HG03064 (cell line): ENCODE measurements at regions not wholly inside any gene's neighbourhood (a gene's known extent, or its start where the extent isn't known, plus 50 kb on each side); places are given as distances from the start of the nearest gene placed in this dataset.
"Not testable (repeated sequence)": the region's sequence is repeated elsewhere in the genome, so short reads cannot be mapped to it uniquely, and the experiment has no call there.

Source experiments
- ATAC-seq: cut with Tn5 transposase; IDR thresholded peaks from one replicate; pipeline ENCODE4 v1.9.1; 2021; ENCODE audit warnings: low read depth; ENCODE audit not compliant: unreplicated experiment

DNA sequence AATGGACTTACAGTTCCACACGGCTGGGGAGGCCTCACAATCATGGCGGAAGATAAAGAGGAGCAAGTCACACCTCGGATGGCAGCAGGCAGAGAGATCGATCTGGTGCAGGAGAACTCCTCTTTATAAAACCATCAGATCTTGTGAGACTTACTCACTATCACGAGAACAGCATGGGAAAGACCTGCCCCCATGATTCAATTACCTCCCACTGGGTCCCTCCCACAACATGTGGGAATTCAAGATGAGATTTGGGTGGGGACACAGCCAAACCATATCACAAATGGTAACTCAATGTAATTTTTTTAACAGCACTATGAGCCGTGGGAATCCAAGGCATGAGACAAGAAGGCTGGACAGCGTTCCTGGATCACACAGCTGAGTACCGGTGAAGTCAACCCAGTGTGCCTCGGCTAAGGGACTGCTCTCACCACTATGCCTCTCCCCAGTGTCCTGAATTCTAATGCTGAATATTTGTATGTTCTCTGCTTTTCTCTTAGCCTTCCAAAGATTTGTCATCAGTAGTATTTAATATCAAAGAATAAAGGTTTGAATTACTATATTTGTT lies 84.3 kb downstream of the IRS2 start:
- ATAC-seq, result not testable (repeated sequence)

DNA sequence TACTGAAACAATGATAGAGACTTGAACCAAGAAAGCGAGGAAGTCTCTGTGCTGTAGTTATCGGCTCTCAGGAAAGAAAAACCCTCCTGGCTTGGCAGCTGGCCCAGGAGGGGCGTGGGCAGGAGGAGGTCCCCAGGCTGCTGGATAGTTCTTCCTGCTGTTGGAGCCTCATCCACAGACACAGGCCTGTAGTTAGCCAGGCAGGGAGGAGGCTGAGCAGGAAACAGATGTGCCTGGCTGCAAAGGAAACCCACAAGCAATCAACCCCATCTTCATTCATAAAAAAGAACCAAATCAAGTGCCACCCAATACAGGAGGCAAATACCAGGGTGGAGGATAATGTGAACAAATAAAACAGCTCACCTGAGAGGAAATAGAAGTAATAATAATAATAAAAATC lies 86.2 kb downstream of the IRS2 start:
- ATAC-seq, result no peak

DNA sequence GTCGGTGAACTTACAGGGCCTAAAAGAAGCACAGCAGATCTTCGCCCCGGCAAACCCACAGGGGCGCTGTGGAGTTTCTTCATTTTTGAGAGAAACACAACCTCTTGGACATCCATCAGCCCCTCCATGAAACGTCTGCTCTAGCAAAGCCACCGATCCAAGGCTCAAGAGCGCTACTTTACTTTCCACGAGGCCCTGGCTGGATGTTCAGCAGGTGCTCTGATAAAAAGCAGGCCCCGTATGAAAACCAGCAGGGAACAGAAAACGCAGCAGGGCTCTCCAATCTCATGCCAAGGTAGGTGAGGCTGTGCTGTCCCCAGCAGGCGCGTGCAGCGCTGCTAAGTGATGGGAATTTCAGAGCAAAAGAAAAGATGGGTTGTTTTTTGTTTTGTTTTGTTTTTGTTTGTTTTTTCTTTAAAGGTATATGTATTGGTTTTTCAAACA lies 86.7 kb downstream of the IRS2 start:
- no peak for ATAC-seq

DNA sequence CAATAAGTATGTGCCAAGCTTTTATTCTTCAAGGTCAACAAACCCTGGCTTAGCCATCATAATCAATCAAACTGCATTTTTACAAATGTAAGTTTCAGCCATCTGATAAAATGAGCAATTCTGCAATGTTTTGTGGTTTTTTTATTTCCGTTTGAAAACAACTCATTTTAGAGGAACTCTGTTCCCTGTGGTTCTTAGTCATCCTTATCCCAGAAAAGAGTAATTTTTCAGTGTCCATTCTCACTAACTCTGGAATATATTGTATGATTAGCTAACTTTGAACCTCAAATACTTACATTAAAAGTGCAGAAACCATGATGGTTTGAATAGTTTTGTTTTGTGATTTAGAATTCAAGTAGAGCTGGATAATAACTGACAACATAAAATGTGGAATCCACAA lies 87.6 kb downstream of the IRS2 start:
- ATAC-seq, result no peak

DNA sequence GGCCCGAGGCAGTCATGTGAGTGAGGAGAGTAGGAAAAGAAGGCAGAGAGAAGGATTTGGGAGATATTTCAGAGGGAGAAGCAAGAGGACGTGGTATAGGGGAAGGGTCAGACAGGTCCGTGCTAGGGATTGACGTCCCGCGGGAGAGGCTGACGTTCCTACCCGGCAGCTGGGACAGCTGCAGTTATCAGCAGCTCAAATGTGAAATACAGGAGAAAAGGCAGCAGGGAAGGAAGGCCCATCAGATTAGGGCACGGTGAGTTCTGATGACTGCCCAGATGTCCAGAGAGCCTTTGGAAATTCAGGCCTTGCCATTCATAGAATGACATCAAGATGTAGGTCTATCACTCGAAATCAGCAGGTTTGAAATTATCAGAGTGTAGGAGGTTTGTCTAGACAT lies 88.4 kb downstream of the IRS2 start:
- ATAC-seq, result no peak

DNA sequence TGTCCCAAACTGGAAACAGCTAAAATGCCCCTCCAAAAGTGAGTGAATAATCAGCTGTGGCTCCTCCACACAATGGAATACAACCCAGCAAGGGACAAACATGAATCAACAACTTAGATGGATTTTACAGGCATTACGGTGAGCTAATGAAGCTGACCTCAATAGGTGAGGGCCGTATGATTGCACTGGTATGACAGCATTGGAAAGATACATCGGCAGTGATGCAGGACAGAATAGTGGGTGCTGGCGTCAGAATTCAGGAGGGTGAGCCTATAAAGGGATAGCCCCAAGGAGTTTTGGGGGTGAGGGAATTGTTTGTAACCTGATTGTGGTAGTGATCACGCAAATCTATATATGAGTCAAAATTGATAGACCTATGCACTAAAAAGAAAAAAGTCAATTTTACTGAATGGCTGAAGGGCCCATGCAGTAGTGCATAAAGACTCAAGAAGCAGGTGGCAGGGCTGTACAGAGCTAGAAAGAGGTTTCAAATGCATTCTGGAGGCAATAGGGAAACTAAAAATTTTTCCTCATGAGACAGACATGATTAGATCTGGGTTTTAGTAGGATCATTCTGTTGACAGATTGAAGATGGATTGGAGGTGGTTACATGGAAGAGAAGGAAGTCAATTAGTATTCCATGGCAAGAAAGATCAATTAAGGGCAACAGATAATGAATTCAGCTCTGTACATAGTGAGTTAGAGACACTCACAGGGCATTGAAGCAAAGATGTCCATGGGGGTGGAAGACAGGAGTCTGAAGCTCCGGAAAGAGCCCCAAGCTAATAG lies 90.8 kb downstream of the IRS2 start:
- no peak for ATAC-seq

DNA sequence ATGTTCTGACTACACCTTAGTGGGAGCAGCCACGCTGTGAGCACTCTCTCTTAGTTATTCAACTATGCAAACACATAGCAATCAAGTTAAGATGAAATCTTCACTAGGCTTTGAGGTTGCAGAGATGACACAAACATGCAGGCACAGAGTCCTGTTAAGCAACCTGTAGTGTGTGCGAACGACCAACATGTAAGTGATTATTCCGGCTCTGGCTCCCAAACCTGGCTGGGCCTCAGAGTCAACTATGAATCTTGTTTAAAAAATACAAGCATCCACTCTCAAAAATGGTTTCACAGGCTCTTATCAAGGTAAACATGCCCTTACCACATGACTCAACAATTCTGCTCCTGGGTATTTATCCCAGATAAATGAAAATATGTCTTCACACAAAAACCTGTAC lies 91.4 kb downstream of the IRS2 start:
- ATAC-seq, result no peak

DNA sequence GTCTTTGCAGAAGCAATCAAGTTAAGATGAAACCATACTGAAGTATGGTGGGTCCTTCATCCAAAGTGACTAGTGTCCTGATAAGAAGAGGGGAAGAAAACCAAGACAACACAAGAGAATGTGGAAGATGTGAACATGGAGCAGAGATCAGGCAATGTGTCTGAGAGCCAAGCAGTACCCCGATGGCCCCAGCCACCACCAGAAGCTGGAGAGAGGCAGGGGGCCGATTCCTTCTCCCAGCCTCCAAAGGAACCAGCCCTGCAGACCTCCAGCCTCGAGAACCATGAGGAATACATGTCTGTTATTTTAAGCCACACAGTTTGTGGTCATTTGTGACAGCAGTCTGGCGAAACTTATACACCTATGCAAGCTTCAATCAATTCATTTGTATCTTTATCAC lies 93.2 kb downstream of the IRS2 start:
- no peak for ATAC-seq

DNA sequence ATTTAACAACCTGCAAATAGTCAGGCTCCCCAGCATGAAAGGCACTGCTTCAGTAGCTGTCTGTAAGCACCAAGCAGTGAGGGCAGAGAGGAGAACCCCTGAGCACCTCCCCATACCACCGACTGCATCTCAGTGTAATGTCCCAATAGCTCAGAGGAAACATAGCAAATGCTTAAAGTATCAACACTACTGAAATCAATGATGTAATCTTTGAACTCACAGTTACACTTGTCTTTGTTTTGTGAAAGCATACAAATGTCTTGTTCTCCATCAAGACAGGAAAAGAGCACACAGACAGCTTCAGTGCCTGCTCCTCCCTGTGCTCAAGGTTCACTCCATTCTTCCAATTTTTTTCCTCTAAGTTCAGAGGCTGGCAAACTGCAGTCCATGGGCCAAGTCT lies 94.7 kb downstream of the IRS2 start:
- ATAC-seq, result no peak

DNA sequence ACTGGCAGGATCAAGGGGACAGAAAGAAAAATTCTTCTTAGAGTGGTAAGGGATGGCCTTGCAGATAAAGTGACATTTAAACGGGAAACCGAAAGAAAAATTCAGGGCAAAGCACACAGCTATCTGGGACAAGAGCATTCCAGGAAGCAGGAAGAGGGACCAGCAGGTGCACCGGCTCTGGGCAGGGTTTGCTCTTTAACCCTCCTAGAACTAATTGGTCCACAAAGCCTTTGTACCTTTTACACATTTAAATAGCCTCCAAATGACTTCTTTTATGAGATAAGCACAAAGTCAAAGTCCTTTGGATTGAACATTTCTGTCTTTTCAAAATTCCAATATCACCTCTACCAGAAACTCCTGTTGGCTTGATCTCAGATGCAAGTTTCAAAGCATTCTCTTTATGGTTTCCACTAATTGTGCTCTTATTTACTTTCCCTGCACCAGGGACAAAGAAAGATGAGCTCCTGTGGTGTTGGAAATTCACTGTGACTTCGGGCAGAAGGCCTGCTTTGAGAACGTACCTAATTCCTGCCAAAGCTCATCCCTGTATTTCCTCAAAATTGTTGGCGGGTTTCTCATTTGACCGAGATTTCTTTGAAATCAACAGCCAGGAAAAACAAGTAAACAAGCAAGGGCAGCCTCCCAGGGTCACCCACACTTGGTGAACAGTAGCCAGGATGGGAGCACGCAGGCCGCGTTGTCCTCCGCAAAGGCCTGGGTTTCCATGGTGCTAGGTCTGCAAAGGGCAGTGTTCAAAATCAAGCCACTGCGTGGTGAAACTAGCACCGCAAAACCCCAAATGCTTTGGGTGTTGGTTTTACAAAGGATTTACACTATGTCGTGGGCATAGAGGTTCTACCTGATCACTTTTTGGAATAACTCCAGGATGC lies 98.6 kb downstream of the IRS2 start:
- ATAC-seq, result no peak

DNA sequence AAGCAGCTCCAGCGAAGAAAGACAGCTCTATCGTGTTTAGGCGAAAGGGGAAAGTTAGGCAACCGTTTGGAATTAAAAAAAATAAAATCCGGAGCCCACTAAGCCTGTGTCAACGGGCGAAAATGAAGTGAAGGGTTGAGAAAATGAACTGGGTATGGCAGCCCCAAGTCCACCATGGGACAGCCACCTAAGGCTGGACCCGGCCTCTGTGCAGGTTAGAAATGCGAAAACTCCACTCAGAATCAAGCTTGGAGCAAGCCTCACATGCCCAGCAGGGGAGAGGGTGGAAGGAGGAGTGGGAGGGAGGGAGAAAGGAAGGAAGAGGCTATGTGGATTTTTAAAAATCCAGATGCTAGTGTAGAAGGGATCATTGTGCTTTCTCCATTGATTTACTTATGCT lies 101.2 kb downstream of the IRS2 start:
- no peak for ATAC-seq

DNA sequence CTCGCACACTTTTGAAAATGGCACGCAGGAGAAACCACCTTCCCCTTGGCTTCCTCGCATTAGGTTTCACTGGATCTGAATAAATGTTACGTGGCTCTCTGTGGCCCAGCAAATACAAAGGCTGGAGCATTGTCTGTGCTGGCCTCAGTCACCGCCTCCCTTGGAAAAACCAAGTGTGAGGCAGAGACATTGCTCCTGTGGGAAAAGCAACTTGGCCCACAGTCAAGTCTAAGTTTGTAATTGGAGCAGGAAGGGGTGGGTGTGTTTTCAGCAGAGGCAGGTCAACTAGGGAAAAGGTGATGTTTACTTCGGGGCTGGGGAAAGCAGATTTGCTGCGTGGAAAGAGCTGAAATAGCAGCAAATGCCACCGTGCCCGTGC lies 101.6 kb downstream of the IRS2 start:
- no peak for ATAC-seq

DNA sequence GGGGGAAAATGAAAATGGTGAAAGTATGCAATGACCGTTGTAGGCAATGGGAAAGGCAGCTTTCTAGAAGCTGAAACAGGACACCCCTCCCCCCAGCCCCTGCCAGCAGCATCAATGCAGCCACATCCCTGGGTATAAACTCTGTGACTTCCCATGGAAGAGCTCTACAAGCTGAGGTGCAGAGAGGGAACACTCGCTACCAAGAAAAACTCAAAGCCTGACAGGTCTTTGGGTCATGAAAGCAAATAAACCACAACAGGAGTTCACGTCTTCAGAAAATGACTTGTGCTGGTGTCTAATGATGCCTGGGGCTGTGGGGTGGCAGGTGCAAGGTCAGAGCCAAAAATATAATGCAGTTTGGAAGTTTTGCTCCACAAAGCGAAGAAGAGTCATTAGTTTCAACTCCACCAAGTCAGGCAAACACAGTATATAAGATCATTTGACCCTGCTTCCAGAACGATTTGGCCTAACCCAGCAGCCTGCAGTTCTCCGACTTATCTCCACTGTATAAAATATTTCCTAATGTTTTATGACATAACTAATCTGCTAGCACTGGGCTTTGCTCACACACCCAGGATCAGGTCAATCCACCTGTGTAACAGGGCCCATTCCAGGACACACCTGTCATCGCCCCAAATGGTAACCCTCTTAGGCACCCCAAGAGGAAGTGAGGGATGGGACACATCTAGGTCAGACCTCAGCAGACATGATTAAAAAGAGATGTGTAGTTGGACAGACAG lies 102.1 kb downstream of the IRS2 start:
- no peak for ATAC-seq

DNA sequence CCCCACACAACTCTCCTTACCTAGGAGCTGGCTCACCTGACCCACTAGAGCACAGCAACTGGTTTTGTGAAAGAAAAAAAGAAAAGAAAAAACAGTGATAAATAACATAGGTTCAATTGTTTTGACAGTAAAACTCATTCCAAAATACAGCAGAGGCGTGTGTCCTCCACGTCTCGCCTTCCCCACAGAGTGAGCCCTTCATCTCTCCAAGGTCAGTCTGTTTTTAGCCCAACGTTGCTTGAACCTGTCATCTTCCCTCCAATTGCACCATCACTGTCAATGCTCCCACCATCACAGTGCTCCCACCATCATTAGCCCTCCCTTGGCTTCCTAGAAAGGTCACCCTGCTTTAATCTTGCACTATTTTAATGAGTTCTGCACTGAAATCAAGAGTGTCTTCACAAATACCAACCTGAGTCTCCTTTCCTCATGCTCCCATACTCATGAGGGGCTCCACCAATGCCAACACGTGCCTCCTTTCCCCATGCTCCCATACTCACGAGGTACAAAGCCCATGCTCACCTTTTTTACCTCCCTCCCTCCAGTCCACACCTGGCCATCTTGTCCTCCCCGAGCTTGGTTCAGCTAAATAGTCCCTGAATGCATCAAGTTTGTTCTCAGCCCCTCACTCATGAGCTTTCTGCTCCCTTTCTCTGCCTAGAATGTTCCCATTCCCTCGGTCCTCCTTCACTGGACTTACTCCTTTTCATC lies 103.7 kb downstream of the IRS2 start:
- ATAC-seq, result no peak

DNA sequence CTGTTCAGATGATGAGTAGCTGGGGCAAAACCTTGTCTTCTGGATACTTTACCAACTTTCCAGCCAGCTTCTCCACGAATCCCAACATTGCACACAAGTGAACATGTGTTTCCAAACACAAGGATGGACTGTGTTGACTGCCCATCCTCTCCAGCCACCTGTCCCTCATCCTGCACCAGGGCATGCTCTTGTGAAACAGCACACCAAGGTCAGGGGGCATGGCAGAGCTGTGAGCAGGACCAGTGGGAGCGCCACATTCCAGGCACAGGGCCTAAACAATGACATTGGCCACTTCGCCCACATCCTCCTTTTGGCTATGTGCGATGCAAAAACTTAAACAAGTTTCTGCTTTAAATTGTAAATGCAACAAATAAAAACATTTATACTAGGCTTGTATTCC lies 105.5 kb downstream of the IRS2 start:
- ATAC-seq, result no peak

DNA sequence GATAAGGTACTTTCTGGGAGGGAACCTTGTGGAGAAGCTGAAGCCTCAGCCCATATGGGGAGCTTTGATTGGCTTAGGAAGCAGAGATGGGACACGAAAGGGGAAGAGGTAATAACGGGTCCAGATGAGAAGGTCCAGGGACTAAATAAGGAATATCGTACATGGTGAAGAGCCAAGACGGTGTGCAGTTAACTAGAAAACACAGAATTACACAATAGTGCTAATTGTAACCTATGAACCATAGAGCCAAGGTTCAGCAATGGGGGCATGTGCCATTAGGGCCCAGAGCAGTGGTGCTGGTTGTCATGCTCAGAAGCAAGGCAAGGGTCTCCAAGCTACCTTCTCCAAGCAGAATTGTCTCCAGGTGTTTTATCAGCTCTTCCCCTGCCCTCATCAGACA lies 106.1 kb downstream of the IRS2 start:
- ATAC-seq, result no peak

DNA sequence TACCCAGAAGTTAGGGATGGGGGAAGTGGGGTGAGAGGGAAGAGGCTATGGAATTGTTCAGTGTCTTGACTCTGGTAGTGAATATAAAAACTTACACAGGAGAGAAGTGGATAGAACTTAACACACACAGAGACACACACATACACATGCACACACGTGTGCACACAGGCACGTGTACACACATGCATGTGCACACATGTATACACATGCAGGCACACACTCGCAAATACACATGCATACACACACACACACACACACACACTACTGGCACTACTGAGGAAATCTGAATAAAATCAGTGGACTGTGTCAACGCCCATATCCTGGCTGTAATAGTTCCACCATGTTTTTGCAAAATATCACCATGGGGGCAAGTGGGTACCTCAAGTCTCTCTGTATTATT lies 107.9 kb downstream of the IRS2 start:
- no peak for ATAC-seq

DNA sequence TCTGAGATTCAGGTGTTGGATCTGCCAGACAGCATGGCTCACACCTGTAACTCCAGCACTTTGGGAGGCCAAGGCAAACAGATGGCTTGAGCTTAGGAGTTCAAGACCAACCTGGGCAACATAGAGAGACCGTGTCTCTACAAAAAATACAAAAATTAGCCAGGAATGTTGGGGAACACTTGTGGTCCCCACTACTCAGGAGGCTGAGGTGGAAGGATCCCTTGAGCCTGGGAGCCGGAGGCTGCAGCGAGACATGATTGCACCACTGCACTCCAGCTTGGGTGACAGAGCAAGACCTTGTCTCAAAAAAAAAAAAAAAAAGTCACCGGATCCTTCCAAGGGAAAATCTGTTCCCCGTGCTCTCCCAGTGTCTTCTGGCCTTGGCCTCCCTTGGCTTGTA lies 109.2 kb downstream of the IRS2 start:
- no peak for ATAC-seq

DNA sequence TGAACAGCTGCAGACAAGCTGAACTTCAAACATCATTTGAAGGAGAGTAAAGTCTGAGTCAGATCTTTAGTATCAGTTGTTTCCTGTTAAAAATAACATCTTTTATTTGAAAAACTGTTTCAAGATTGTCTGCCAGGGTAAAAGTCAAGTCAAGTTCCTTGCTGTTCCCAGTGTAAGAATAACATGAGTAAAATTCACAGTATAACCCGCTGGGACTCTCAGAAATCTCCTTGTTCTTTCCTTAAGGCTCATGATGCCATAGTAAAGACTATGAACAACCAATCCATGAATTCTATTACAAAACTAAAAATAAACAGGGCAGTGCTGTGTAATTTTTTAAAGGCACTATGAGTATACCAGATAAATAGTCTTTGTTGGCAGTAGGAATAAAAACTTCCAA lies 112.9 kb downstream of the IRS2 start:
- no peak for ATAC-seq

DNA sequence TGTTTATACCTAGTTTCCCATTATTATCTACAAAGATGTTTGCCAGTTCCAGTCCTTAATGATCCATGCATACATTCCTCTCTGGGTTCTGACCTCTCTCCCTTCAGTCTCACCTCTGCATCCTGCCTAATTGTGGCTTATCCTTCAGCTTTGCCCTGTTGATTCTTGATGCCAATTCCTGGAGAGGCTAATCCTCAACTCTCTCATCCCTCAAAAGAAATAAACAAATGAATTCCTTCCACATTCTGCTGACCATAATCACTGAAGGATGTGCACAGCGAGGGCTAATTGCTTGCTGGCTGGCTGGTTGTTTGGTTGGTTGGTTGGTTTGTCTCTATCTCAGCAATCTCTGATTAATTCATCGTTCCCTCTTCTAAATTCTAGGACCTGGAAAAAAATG lies 113.8 kb downstream of the IRS2 start:
- no peak for ATAC-seq
